PC-3 (cell line): ENCODE measurements at regions not wholly inside any gene's neighbourhood (a gene's known extent, or its start where the extent isn't known, plus 50 kb on each side); places are given as distances from the start of the nearest gene placed in this dataset.

Experiments used
- EZH2 ChIP-seq: fragments of 300-600 bp; sonication (generic); IDR thresholded peaks from one replicate; pipeline ENCODE4 v1.6.1; 2017; ENCODE audit warnings: antibody characterized with exemption, mild to moderate bottlenecking, low read length; ENCODE audit not compliant: unreplicated experiment
- EZH2phosphoT487 ChIP-seq: fragments of 300-600 bp; sonication (generic); IDR thresholded peaks from 2 replicates; pipeline ENCODE4 v1.6.1; 2018; ENCODE audit warnings: mild to moderate bottlenecking, antibody characterized with exemption, low read length, borderline replicate concordance
- TF ChIP-seq, protein P1 (sequence below): fragments of 300-600 bp; sonication (generic); conservative IDR thresholded peaks from 2 replicates; pipeline ENCODE4 v1.5.1; 2017; ENCODE audit warnings: antibody characterized with exemption, low read depth, mild to moderate bottlenecking, low read length

DNA sequence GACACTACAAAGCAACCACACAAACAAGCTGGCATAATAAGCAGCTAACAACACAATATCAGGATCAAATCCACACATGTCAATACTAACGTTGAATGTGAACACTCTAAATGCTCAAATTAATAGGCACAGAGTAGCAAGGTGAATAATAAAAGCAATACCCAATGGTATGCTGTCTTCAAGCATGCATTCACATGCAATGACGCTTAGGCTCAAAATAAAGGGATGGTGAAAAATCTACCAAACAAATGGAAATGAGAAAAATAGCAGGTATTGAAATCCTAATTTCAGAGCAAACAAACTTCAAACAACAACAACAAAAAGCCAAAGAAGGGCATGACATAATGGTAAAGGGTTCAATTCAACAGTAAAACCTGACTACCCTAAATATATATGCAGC is 74.0 kb upstream of the FAM47B start:
- TF ChIP-seq EZH2 (no peak), EZH2phosphoT487 (no peak)
- TF ChIP-seq, protein P1, sequence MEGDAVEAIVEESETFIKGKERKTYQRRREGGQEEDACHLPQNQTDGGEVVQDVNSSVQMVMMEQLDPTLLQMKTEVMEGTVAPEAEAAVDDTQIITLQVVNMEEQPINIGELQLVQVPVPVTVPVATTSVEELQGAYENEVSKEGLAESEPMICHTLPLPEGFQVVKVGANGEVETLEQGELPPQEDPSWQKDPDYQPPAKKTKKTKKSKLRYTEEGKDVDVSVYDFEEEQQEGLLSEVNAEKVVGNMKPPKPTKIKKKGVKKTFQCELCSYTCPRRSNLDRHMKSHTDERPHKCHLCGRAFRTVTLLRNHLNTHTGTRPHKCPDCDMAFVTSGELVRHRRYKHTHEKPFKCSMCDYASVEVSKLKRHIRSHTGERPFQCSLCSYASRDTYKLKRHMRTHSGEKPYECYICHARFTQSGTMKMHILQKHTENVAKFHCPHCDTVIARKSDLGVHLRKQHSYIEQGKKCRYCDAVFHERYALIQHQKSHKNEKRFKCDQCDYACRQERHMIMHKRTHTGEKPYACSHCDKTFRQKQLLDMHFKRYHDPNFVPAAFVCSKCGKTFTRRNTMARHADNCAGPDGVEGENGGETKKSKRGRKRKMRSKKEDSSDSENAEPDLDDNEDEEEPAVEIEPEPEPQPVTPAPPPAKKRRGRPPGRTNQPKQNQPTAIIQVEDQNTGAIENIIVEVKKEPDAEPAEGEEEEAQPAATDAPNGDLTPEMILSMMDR, result no peak
